Memory B cell (primary cell): ENCODE measurements at regions not wholly inside any gene's neighbourhood (a gene's known extent, or its start where the extent isn't known, plus 50 kb on each side); places are given as distances from the start of the nearest gene placed in this dataset.

Source experiments
- ATAC-seq: fragments of 150-1000 bp; cut with Tn5 transposase; 2 replicates; pipeline ENCODE4 v1.10.0; 2021; ENCODE audit warnings: low read depth, mild to moderate bottlenecking, moderate library complexity
- DNase-seq, 2 donors: peaks; one replicate each; pipeline ENCODE4 v3.0.0; 2022; ENCODE audit warnings: low spot score in 2 of 2
- H3K27ac Mint-ChIP-seq: one replicate; pipeline ENCODE4 v1.8.0; 2022; ENCODE audit warnings: mild to moderate bottlenecking, moderate library complexity, mixed read lengths
- H3K27me3 Mint-ChIP-seq: one replicate; pipeline ENCODE4 v1.8.0; 2022; ENCODE audit warnings: mixed read lengths
- H3K36me3 Mint-ChIP-seq: one replicate; pipeline ENCODE4 v1.8.0; 2022; ENCODE audit warnings: mild to moderate bottlenecking, mixed read lengths
- H3K4me1 Mint-ChIP-seq: one replicate; pipeline ENCODE4 v1.8.0; 2022; ENCODE audit warnings: mixed read lengths
- H3K4me3 Mint-ChIP-seq: one replicate; pipeline ENCODE4 v1.8.0; 2022; ENCODE audit warnings: mild to moderate bottlenecking, moderate library complexity, mixed read lengths
- H3K9me3 Mint-ChIP-seq: one replicate; pipeline ENCODE4 v1.8.0; 2022; ENCODE audit warnings: mixed read lengths

- H3K9me3 Mint-ChIP-seq, result peaks cover 2% of the 10 kb centered on the region
- ATAC-seq, result no peak
- no peak for DNase-seq
- no peak overlapping the region for H3K4me3 Mint-ChIP-seq
- H3K36me3 Mint-ChIP-seq, result no peaks in the 10 kb centered on the region
- H3K27ac Mint-ChIP-seq, result no peak overlapping the region
- H3K27me3 Mint-ChIP-seq, result no peaks in the 10 kb centered on the region
- no peaks in the 10 kb centered on the region for H3K4me1 Mint-ChIP-seq
Measured at GRCh38 chr2:10183146-10183675, 60.7 kb downstream of the RRM2 start.

- no peaks in the 10 kb centered on the region for H3K4me1 Mint-ChIP-seq
- DNase-seq, result no peak
- H3K36me3 Mint-ChIP-seq, result no peaks in the 10 kb centered on the region
Measured at GRCh38 chr2:10184421-10184820, 61.9 kb downstream of the RRM2 start.

GRCh38 chr2:10185046-10185445, 62.5 kb downstream of the RRM2 start:
- Mint-ChIP-seq H3K36me3 (no peaks in the 10 kb centered on the region), H3K27me3 (no peaks in the 10 kb centered on the region), H3K9me3 (peaks cover 7% of the 10 kb centered on the region), H3K4me3 (no peak overlapping the region), H3K27ac (no peak overlapping the region), H3K4me1 (peaks cover 4% of the 10 kb centered on the region)
- ATAC-seq, result no peak
- DNase-seq, result no peak

More at GRCh38 chr2:10184421-10184820, 61.9 kb downstream of the RRM2 start:
- Mint-ChIP-seq H3K4me3 (no peak overlapping the region), H3K27ac (no peak overlapping the region), H3K27me3 (no peaks in the 10 kb centered on the region), H3K9me3 (peaks cover 2% of the 10 kb centered on the region)
- ATAC-seq, result no peak

- Mint-ChIP-seq H3K4me1 (peaks cover 11% of the 10 kb centered on the region), H3K36me3 (no peaks in the 10 kb centered on the region), H3K4me3 (no peak overlapping the region), H3K9me3 (peaks cover 14% of the 10 kb centered on the region), H3K27me3 (no peaks in the 10 kb centered on the region), H3K27ac (no peak overlapping the region)
- DNase-seq (no peak), ATAC-seq (no peak)
Measured at GRCh38 chr2:10185755-10186154, 63.2 kb downstream of the RRM2 start.

GRCh38 chr2:10186868-10187535, 64.5 kb downstream of the RRM2 start:
- no peak overlapping the region for H3K27ac Mint-ChIP-seq
- H3K9me3 Mint-ChIP-seq, result peaks cover 12% of the 10 kb centered on the region
- ATAC-seq (no peak), DNase-seq (no peak)
- H3K27me3 Mint-ChIP-seq, result no peaks in the 10 kb centered on the region
- peaks cover 17% of the 10 kb centered on the region for H3K4me1 Mint-ChIP-seq
- H3K36me3 Mint-ChIP-seq, result no peaks in the 10 kb centered on the region
- H3K4me3 Mint-ChIP-seq, result no peak overlapping the region

GRCh38 chr2:10187661-10188060, 65.1 kb downstream of the RRM2 start:
- Mint-ChIP-seq H3K27me3 (no peaks in the 10 kb centered on the region), H3K9me3 (peaks cover 12% of the 10 kb centered on the region), H3K36me3 (no peaks in the 10 kb centered on the region), H3K27ac (no peak overlapping the region), H3K4me3 (no peak overlapping the region), H3K4me1 (peaks cover 17% of the 10 kb centered on the region)
- DNase-seq (no peak), ATAC-seq (no peak)

- H3K36me3 Mint-ChIP-seq, result no peaks in the 10 kb centered on the region
- H3K4me3 Mint-ChIP-seq, result no peak overlapping the region
Measured at GRCh38 chr2:10188211-10188610, 65.7 kb downstream of the RRM2 start.

GRCh38 chr2:10188729-10189305, 66.3 kb downstream of the RRM2 start:
- Mint-ChIP-seq H3K27ac (peak overlapping the region; percentile 58), H3K4me3 (no peak overlapping the region), H3K27me3 (no peaks in the 10 kb centered on the region), H3K9me3 (peaks cover 12% of the 10 kb centered on the region), H3K4me1 (peaks cover 17% of the 10 kb centered on the region), H3K36me3 (no peaks in the 10 kb centered on the region)
- DNase-seq (no peak), ATAC-seq (no peak)

More at GRCh38 chr2:10188211-10188610, 65.7 kb downstream of the RRM2 start:
- Mint-ChIP-seq H3K4me1 (peaks cover 17% of the 10 kb centered on the region), H3K27me3 (no peaks in the 10 kb centered on the region), H3K9me3 (peaks cover 12% of the 10 kb centered on the region), H3K27ac (no peak overlapping the region)
- no peak for ATAC-seq
- no peak for DNase-seq

- no peaks in the 10 kb centered on the region for H3K36me3 Mint-ChIP-seq
- peaks cover 17% of the 10 kb centered on the region for H3K4me1 Mint-ChIP-seq
- H3K4me3 Mint-ChIP-seq, result peak overlapping the region; percentile 0
- ATAC-seq, result no peak
- DNase-seq, result no peak
- no peaks in the 10 kb centered on the region for H3K27me3 Mint-ChIP-seq
- peak overlapping the region; percentile 83 for H3K27ac Mint-ChIP-seq
- H3K9me3 Mint-ChIP-seq, result peaks cover 12% of the 10 kb centered on the region
Measured at GRCh38 chr2:10190255-10190654, 67.7 kb downstream of the RRM2 start.

- H3K4me1 Mint-ChIP-seq, result peaks cover 17% of the 10 kb centered on the region
- peak; percentile 60 for ATAC-seq
- DNase-seq, result no peak
- H3K27ac Mint-ChIP-seq, result peak overlapping the region; percentile 83
- H3K36me3 Mint-ChIP-seq, result no peaks in the 10 kb centered on the region
- no peaks in the 10 kb centered on the region for H3K27me3 Mint-ChIP-seq
- peaks cover 12% of the 10 kb centered on the region for H3K9me3 Mint-ChIP-seq
- peak overlapping the region; percentile 0 for H3K4me3 Mint-ChIP-seq
Measured at GRCh38 chr2:10190737-10191532, 68.4 kb downstream of the RRM2 start.

- H3K27me3 Mint-ChIP-seq, result no peaks in the 10 kb centered on the region
- H3K4me3 Mint-ChIP-seq, result no peak overlapping the region
- no peak for DNase-seq
- peak overlapping the region; percentile 83 for H3K27ac Mint-ChIP-seq
- no peaks in the 10 kb centered on the region for H3K36me3 Mint-ChIP-seq
- H3K9me3 Mint-ChIP-seq, result peaks cover 12% of the 10 kb centered on the region
- peaks cover 17% of the 10 kb centered on the region for H3K4me1 Mint-ChIP-seq
- ATAC-seq, result no peak
Measured at GRCh38 chr2:10191554-10191953, 69.0 kb downstream of the RRM2 start.

- Mint-ChIP-seq H3K27me3 (no peaks in the 10 kb centered on the region), H3K4me1 (peaks cover 17% of the 10 kb centered on the region), H3K4me3 (no peak overlapping the region), H3K27ac (no peak overlapping the region), H3K36me3 (no peaks in the 10 kb centered on the region), H3K9me3 (peaks cover 12% of the 10 kb centered on the region)
- DNase-seq, result no peak
- ATAC-seq, result no peak
Measured at GRCh38 chr2:10192392-10193015, 70.0 kb downstream of the RRM2 start.

GRCh38 chr2:10193276-10193795, 70.8 kb downstream of the RRM2 start:
- no peaks in the 10 kb centered on the region for H3K36me3 Mint-ChIP-seq
- peaks cover 17% of the 10 kb centered on the region for H3K4me1 Mint-ChIP-seq
- H3K4me3 Mint-ChIP-seq, result no peak overlapping the region
- H3K27ac Mint-ChIP-seq, result no peak overlapping the region
- ATAC-seq, result no peak
- no peak for DNase-seq
- H3K27me3 Mint-ChIP-seq, result no peaks in the 10 kb centered on the region
- peaks cover 12% of the 10 kb centered on the region for H3K9me3 Mint-ChIP-seq
